ENCODE measurements at regions not wholly inside any gene's neighbourhood (a gene's known extent, or its start where the extent isn't known, plus 50 kb on each side); places are given as distances from the start of the nearest gene placed in this dataset.

DNA sequence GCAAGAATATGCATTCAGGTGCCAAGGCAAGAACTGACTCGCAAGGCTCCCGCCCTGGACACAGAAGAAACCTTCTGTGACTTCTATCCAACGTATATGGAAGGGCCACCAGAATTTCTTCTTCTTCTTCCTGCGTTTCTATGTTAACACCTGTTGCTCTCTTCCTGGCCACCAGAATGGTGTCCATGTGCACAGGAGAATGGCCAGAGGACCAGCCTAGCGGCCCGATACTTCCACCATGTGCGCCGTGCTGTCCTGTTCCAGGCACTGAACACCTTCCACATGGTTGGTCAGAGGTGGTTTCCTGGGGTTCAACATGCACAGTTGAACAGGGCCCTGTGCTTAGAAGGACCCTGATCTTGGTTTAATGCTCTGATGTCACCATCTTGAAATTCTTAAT, 455.8 kb downstream of the BCL11B start:
- no peak for ATAC-seq
- DNase-seq = no peak
- WGBS = 92% methylated on average over 8 of the region's 8 CpGs
- intact Hi-C loops (cut with DNase I) = no loop called here
- no peaks in the 10 kb centered on the region for H3K4me1 ChIP-seq (ENCODE audit: control insufficient read depth, insufficient read depth, low read length)
- no peak overlapping the region for H3K4me3 ChIP-seq (ENCODE audit: low read length)
- H3K9me3 ChIP-seq (ENCODE audit: control insufficient read depth, low read length) = no peaks in the 10 kb centered on the region
- H3K27ac ChIP-seq (ENCODE audit: low read length) = no peak overlapping the region
- no peaks in the 10 kb centered on the region for H3K27me3 ChIP-seq (ENCODE audit: control insufficient read depth, insufficient read depth)

DNA sequence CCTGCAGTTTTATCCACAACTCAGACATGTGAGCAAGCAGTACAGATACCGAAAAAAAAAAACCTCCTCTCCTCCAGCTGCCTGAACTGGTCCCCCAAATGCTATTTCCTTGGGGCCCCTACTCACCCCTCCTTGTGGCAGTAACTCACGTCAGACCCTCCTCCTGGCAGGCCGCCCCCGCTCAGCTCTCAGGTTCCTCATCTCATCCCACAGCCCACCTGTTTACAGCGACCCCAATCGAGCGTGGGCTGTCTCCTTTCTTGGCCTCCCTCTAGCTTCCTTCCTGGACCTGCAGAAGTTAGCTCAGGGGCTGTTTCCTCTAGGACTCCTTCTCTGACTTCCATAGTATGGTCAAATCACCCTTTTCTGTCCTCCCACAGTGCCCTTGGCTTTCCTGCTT, 455.3 kb downstream of the BCL11B start:
- no peaks in the 10 kb centered on the region for H3K4me1 ChIP-seq (ENCODE audit: control insufficient read depth, insufficient read depth, low read length)
- intact Hi-C loops (cut with DNase I) = no loop called here
- DNase-seq (no peak), ATAC-seq (no peak)
- no peak overlapping the region for H3K4me3 ChIP-seq (ENCODE audit: low read length)
- 68% methylated on average over 7 of the region's 7 CpGs for WGBS
- H3K27ac ChIP-seq (ENCODE audit: low read length) = no peak overlapping the region
- no peaks in the 10 kb centered on the region for H3K27me3 ChIP-seq (ENCODE audit: control insufficient read depth, insufficient read depth)
- no peaks in the 10 kb centered on the region for H3K9me3 ChIP-seq (ENCODE audit: control insufficient read depth, low read length)

DNA sequence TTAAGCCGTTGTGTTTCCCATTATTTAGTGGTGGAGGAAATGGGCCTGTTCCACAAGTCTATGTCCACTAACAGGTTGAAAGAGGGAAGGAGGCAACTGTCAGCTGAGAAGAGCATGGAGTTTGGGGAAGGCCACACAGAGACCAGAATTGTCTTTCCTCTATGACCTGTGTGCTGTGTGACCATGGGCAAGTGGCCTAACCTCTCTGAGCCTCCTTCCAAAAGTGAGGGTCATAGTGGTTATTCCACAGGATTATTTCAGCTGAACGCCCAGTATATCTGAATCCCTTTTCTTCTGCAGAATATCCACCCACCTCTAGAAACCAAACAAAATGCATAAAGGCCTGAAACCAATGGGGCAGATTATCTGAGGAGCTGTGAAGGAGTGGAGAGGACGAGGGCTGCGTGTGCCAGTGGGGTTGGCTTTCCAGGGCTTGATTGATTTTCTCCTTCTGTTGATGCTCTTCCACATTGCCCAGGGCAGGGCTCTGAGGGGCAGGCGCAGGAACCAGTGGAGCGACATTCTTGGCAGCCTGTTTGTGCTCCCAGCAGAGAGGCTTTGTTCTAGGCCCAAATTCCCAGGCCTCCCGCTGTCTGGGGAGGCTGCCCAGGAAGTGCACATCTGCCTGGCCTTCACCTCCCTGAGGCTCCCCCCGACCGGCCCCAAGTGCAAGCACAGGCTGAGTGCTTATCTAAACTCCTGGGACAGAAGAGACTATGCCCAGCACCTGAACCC, 452.7 kb downstream of the BCL11B start:
- Histone ChIP-seq H3K4me1 (ENCODE audit: control insufficient read depth, insufficient read depth, low read length) (no peaks in the 10 kb centered on the region), H3K27ac (ENCODE audit: low read length) (no peak overlapping the region), H3K27me3 (ENCODE audit: control insufficient read depth, insufficient read depth) (no peaks in the 10 kb centered on the region), H3K9me3 (ENCODE audit: control insufficient read depth, low read length) (no peaks in the 10 kb centered on the region), H3K4me3 (ENCODE audit: low read length) (no peak overlapping the region)
- intact Hi-C loops (cut with DNase I) = no loop called here
- DNase-seq (no peak), ATAC-seq (no peak)
- WGBS = 45% methylated on average over 9 of the region's 9 CpGs

DNA sequence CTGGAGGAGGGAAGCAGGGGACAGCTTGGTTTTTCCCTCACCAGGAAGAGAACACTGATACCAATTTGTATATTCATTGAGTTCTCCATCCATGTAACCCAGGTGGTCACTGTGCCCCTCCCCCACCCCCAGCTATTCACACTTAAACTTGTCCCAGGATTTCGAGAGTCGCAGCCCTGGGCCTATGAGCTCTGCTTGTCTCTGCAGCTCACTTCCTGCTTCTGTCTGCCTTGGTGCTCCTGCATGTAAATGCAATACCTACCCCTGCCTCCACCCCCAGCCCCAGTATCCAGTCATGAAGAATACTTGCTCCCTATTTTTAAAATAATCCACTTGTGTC, 452.2 kb downstream of the BCL11B start:
- ATAC-seq = no peak
- Histone ChIP-seq H3K27ac (ENCODE audit: low read length) (no peak overlapping the region), H3K4me3 (ENCODE audit: low read length) (no peak overlapping the region), H3K27me3 (ENCODE audit: control insufficient read depth, insufficient read depth) (no peaks in the 10 kb centered on the region), H3K9me3 (ENCODE audit: control insufficient read depth, low read length) (no peaks in the 10 kb centered on the region), H3K4me1 (ENCODE audit: control insufficient read depth, insufficient read depth, low read length) (no peaks in the 10 kb centered on the region)
- no peak for DNase-seq
- WGBS = 32% methylated on average over 2 of the region's 2 CpGs
- intact Hi-C loops (cut with DNase I) = no loop called here

DNA sequence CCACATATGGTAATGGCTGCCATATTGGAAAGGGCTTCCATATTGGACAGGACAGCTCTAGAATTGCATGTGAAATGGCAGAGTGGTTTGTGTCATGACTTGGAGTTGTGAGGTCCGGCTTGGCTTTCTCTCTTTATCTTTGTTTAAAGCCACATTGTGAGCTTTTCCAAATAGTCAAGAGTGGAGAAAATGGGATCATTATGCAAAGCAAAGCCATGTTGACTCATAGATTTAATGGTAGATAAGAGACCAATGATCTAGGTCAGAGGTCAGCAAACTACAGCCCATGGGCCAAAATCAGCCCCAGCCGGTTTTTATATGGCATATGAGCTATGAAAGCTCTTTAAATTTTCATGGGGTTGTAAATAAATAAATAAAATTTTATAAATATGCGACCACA, 449.1 kb downstream of the BCL11B start:
- Histone ChIP-seq H3K27ac (ENCODE audit: low read length) (no peak overlapping the region), H3K4me3 (ENCODE audit: low read length) (no peak overlapping the region), H3K4me1 (ENCODE audit: control insufficient read depth, insufficient read depth, low read length) (no peaks in the 10 kb centered on the region), H3K27me3 (ENCODE audit: control insufficient read depth, insufficient read depth) (no peaks in the 10 kb centered on the region), H3K9me3 (ENCODE audit: control insufficient read depth, low read length) (no peaks in the 10 kb centered on the region)
- WGBS = 80% methylated on average over 3 of the region's 3 CpGs
- DNase-seq (no peak), ATAC-seq (no peak)
- intact Hi-C loops (cut with DNase I) = no loop called here

DNA sequence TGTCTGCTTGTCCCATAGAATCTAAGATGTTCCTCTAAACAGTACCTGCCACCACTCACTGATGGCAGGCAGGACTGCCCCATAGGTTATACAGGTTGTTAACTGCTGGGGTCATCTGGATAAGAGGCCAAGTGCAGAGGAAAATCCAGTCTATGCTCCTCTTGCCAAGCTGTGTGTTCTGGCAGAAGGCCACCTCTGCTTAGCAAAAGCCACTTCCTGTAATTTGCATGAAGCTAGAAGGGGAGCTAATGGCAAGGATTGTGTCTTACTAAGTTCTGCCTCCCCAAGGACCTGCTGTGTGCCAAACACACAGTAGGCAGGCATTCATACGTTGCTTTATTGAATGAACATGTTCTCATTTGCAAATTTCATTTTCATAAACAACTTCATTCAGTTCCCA, 445.4 kb downstream of the BCL11B start:
- no peak for ATAC-seq
- no peaks in the 10 kb centered on the region for H3K4me1 ChIP-seq (ENCODE audit: control insufficient read depth, insufficient read depth, low read length)
- WGBS = 57% methylated on average over 1 of the region's 1 CpG
- no peak overlapping the region for H3K4me3 ChIP-seq (ENCODE audit: low read length)
- no peaks in the 10 kb centered on the region for H3K9me3 ChIP-seq (ENCODE audit: control insufficient read depth, low read length)
- intact Hi-C loops (cut with DNase I) = no loop called here
- no peak overlapping the region for H3K27ac ChIP-seq (ENCODE audit: low read length)
- no peak for DNase-seq
- no peaks in the 10 kb centered on the region for H3K27me3 ChIP-seq (ENCODE audit: control insufficient read depth, insufficient read depth)

DNA sequence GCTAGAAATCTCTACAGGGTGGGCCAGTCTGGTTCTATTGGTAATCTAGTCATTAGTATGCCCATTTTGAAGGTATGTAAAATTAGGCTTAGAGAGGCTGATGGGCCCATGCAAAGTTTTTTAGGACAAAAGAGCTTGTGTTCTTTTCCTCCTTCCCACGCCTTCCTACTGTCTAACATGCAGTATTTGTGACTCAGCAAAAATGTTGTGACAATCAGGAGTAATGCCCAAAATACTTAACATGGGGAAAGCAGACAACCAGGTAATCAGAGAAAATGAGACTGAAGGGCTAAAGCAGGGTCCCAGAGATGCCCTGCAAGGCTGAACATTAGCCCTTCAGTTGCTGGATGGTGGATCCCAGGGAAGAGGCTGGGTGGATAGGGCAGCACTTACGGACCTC, 437.9 kb downstream of the BCL11B start:
- no peak overlapping the region for H3K27ac ChIP-seq (ENCODE audit: low read length)
- H3K4me1 ChIP-seq (ENCODE audit: control insufficient read depth, insufficient read depth, low read length) = no peaks in the 10 kb centered on the region
- intact Hi-C loops (cut with DNase I) = no loop called here
- no peak for ATAC-seq
- H3K27me3 ChIP-seq (ENCODE audit: control insufficient read depth, insufficient read depth) = no peaks in the 10 kb centered on the region
- no peaks in the 10 kb centered on the region for H3K9me3 ChIP-seq (ENCODE audit: control insufficient read depth, low read length)
- DNase-seq = no peak
- no peak overlapping the region for H3K4me3 ChIP-seq (ENCODE audit: low read length)
- 73% methylated on average over 2 of the region's 2 CpGs for WGBS

DNA sequence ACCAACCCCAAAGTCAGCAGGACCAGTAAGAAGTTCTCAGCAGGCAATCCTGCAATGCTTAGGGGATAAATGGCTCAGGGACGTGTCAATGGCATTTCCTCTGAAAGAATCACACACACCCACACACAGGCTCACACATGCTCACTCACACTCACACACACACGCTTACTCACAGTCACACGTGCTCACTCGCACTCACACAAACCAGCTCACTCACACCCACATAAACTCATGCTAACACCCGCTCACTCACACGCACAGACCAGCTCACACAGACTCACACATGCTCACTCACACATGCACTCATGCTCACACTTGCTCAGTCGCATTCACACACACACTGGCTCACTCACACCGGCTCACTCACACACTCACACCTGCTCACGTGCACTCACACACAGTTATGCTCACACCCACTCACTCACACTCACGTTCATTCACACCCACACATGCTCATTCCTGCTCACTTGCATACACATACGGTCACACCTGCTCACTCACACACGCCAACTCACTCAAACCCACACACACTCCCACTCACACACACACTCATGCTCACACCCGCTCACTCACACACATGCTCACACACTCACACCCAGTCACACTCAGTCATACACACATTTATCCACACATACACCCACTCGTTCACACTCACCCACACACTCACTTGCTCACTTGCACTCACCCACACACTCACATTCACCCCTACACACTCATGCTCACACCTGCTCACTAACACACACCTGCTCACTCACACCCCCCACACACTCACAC, 436.8 kb downstream of the BCL11B start:
- no peaks in the 10 kb centered on the region for H3K4me1 ChIP-seq (ENCODE audit: control insufficient read depth, insufficient read depth, low read length)
- H3K27ac ChIP-seq (ENCODE audit: low read length) = no peak overlapping the region
- H3K9me3 ChIP-seq (ENCODE audit: control insufficient read depth, low read length) = no peaks in the 10 kb centered on the region
- ATAC-seq (no peak), DNase-seq (no peak)
- H3K27me3 ChIP-seq (ENCODE audit: control insufficient read depth, insufficient read depth) = no peaks in the 10 kb centered on the region
- H3K4me3 ChIP-seq (ENCODE audit: low read length) = no peak overlapping the region
- 88% methylated on average over 14 of the region's 14 CpGs for whole genome bisulfite sequencing
- intact Hi-C loops (cut with DNase I) = no loop called here

DNA sequence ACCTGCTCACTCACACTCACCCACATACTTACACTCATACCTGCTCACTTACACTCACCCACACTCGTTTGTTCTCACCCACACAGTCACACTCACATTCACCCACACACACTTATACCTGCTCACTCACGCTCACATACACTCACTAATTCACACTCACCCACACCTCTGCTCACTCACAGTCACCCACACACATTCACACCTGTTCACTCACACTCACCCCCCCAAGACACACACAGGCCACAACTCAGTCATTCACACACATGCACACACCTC, 436.2 kb downstream of the BCL11B start:
- WGBS = 88% methylated on average over 2 of the region's 2 CpGs
- H3K4me1 ChIP-seq (ENCODE audit: control insufficient read depth, insufficient read depth, low read length) = no peaks in the 10 kb centered on the region
- DNase-seq (no peak), ATAC-seq (no peak)
- H3K9me3 ChIP-seq (ENCODE audit: control insufficient read depth, low read length) = no peaks in the 10 kb centered on the region
- intact Hi-C loops (cut with DNase I) = no loop called here
- no peak overlapping the region for H3K4me3 ChIP-seq (ENCODE audit: low read length)
- no peak overlapping the region for H3K27ac ChIP-seq (ENCODE audit: low read length)
- no peaks in the 10 kb centered on the region for H3K27me3 ChIP-seq (ENCODE audit: control insufficient read depth, insufficient read depth)

DNA sequence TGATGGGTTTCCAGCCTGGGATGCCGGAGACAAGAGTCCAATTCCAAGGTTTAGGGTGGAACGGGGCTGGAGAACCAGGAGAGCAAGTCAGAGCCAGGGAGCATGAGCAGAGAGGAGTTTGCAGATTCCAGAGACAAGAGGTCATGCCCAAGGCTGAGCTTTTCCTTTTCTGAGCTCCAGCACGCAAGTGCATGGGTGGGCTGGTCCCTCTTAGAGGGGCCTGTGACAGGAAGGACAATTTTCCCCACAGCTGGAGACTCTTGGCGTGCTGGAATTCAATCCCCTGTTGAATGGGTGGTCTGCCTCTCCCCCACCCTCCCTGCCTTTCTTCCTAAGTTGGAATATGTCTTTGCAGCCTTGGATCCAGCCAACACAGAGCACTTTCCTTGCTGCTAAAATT, 431.9 kb downstream of the BCL11B start:
- intact Hi-C loops (cut with DNase I) = no loop called here
- no peaks in the 10 kb centered on the region for H3K27me3 ChIP-seq (ENCODE audit: control insufficient read depth, insufficient read depth)
- H3K27ac ChIP-seq (ENCODE audit: low read length) = no peak overlapping the region
- 48% methylated on average over 4 of the region's 4 CpGs for WGBS
- ATAC-seq (no peak), DNase-seq (no peak)
- no peak overlapping the region for H3K4me3 ChIP-seq (ENCODE audit: low read length)
- H3K4me1 ChIP-seq (ENCODE audit: control insufficient read depth, insufficient read depth, low read length) = no peaks in the 10 kb centered on the region
- no peaks in the 10 kb centered on the region for H3K9me3 ChIP-seq (ENCODE audit: control insufficient read depth, low read length)

DNA sequence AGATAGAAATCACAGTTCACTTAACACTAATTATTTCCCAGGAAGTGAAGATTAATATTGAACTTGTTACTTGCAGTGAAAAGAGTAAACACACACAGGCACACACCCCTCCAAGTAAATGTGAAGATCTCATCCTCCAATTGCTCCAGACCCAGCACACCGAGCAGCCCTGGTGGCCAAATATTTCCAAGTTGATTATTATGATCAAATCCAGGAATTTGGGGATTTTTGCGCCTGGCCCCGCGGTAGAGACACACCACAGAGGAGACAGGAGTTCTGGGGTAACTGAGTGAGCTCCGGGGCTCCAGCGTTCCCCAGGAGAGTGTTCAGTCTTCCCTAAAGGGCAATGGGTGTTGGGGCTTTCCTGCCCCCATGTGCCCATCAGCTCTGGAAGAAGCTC, 431.5 kb downstream of the BCL11B start:
- Histone ChIP-seq H3K9me3 (ENCODE audit: control insufficient read depth, low read length) (no peaks in the 10 kb centered on the region), H3K27me3 (ENCODE audit: control insufficient read depth, insufficient read depth) (no peaks in the 10 kb centered on the region), H3K4me1 (ENCODE audit: control insufficient read depth, insufficient read depth, low read length) (no peaks in the 10 kb centered on the region), H3K27ac (ENCODE audit: low read length) (no peak overlapping the region), H3K4me3 (ENCODE audit: low read length) (no peak overlapping the region)
- ATAC-seq = no peak
- 84% methylated on average over 6 of the region's 6 CpGs for WGBS
- intact Hi-C loops (cut with DNase I) = no loop called here
- DNase-seq = no peak

DNA sequence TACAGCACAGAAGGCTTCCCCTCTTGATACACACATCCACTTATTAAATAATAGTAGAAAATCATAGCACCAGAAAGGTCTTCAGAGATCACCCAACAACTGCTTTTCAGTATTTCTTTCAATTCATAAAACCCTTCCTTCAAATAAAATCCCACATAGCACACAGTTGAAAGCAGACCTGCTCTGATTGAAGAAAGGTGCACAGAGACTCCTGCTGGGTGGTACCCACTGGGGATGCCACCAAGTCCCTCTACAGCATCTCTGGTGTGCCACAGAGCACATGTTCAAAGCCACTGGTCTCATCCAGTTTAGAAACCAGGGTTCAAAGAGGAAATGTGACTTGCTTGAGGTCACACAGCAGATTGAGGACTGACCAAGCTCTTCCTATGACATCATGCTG, 427.5 kb downstream of the BCL11B start:
- H3K9me3 ChIP-seq (ENCODE audit: control insufficient read depth, low read length) = no peaks in the 10 kb centered on the region
- ATAC-seq (no peak), DNase-seq (no peak)
- H3K4me1 ChIP-seq (ENCODE audit: control insufficient read depth, insufficient read depth, low read length) = no peaks in the 10 kb centered on the region
- no peak overlapping the region for H3K27ac ChIP-seq (ENCODE audit: low read length)
- intact Hi-C loops (cut with DNase I) = no loop called here
- no peaks in the 10 kb centered on the region for H3K27me3 ChIP-seq (ENCODE audit: control insufficient read depth, insufficient read depth)
- H3K4me3 ChIP-seq (ENCODE audit: low read length) = no peak overlapping the region
